Skeletal muscle tissue (tissue), 3 donors: ENCODE measurements at regions not wholly inside any gene's neighbourhood (a gene's known extent, or its start where the extent isn't known, plus 50 kb on each side); places are given as distances from the start of the nearest gene placed in this dataset.

ENCODE experiments used
- H3K27ac ChIP-seq: one replicate; pipeline ENCODE4 v1.7.0; 2013; ENCODE audit warnings: mild to moderate bottlenecking, low read depth, low read length, inconsistent platforms
- H3K27me3 ChIP-seq, 3 donors: one replicate each; pipeline ENCODE4 v1.7.0; 2013; ENCODE audit warnings: low read length in 3 of 3; ENCODE audit not compliant: control insufficient read depth in 3 of 3, insufficient read depth in 3 of 3
- H3K36me3 ChIP-seq, 3 donors: one replicate each; pipeline ENCODE4 v1.7.0; 2013; ENCODE audit warnings: low read length in 3 of 3; ENCODE audit not compliant: control insufficient read depth in 3 of 3, insufficient read depth in 3 of 3
- H3K4me1 ChIP-seq, 3 donors: one replicate each; pipeline ENCODE4 v1.7.0; 2013; ENCODE audit warnings: low read length in 3 of 3, mild to moderate bottlenecking in 3 of 3; ENCODE audit not compliant: control insufficient read depth in 3 of 3, insufficient read depth in 3 of 3
- H3K4me3 ChIP-seq, 3 donors: one replicate each; pipeline ENCODE4 v1.7.0; 2013; ENCODE audit warnings: low read length in 3 of 3
- H3K9ac ChIP-seq, 3 donors: one replicate each; pipeline ENCODE4 v1.7.0; 2013; ENCODE audit warnings: low read length in 3 of 3, mild to moderate bottlenecking in 3 of 3, moderate library complexity in 2 of 3, low read depth in 1 of 3
- H3K9me3 ChIP-seq, 3 donors: one replicate each; pipeline ENCODE4 v1.7.0; 2013; ENCODE audit warnings: low read length in 3 of 3; ENCODE audit not compliant: control insufficient read depth in 3 of 3
- donor health status: Osteomylitis.

DNA sequence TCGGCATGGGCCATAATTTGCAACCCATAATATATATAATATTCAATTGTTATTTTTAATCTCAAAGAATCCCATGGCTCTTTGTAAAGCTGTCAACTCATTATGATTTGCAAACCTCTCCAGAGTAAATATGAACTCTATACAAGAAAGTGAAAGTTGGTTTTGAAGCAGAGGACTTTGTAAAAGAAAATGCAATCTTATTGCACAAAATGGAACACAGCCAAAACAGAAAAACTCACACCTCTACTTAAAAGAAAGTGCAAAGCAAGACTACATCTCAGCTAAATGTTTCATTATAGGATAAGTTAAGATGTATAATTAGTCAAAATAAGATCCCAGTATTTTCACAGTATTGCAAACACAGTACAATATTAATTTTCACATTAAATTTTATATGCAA is 111.2 kb upstream of the FLRT2 start:
- no peak overlapping the region for H3K9ac ChIP-seq
- H3K4me1 ChIP-seq: no peaks in the 10 kb centered on the region
- H3K36me3 ChIP-seq: no peaks in the 10 kb centered on the region
- H3K27me3 ChIP-seq: no peaks in the 10 kb centered on the region
- H3K4me3 ChIP-seq: no peak overlapping the region
- no peak overlapping the region for H3K27ac ChIP-seq
- no peaks in the 10 kb centered on the region for H3K9me3 ChIP-seq

DNA sequence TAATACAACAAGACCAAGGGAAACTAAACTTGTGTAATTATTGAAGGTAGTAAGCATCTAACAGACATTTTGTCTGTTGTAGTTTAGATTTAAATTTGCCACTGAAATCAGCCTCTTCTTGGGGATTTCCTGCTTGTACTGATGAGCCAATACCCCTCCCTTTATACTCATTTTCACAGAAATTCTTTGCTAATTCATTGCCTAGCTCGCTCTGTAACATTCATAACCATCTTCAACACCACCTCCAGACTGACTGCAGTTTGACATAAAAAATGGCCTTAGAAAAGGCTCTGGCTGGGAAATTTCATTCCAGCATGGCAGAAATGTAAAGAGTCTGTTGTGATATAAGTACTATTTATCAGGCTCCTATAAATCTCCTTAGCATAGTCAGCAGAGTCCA is 109.7 kb upstream of the FLRT2 start:
- no peaks in the 10 kb centered on the region for H3K9me3 ChIP-seq
- H3K36me3 ChIP-seq: no peaks in the 10 kb centered on the region
- no peak overlapping the region for H3K27ac ChIP-seq
- no peak overlapping the region for H3K9ac ChIP-seq
- no peaks in the 10 kb centered on the region for H3K27me3 ChIP-seq
- H3K4me1 ChIP-seq: no peaks in the 10 kb centered on the region
- no peak overlapping the region for H3K4me3 ChIP-seq

DNA sequence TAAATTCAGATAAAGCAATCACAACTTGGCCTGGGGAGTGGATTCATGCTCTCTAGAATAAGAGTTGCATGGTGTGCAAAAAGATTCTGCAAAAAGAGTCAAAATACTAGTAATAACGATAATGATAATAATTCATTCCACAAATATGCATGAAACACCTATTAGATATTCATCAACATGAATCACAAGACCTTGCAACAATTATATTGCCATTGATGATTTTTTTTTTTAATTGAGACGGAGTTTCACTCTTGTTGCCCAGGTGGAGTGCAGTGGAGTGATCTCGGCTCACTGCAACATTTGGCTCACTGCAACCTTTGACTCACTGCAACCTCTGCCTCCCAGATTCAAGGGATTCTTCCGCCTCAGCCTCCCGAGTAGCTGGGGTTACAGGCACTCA is 109.2 kb upstream of the FLRT2 start:
- H3K27me3 ChIP-seq: no peaks in the 10 kb centered on the region
- H3K4me1 ChIP-seq: no peaks in the 10 kb centered on the region
- H3K9me3 ChIP-seq: no peaks in the 10 kb centered on the region
- no peak overlapping the region for H3K9ac ChIP-seq
- H3K27ac ChIP-seq: no peak overlapping the region
- no peak overlapping the region for H3K4me3 ChIP-seq
- H3K36me3 ChIP-seq: no peaks in the 10 kb centered on the region

- no peaks in the 10 kb centered on the region for H3K9me3 ChIP-seq
Observed at GRCh38 chr14:85421186-85421877, 108.6 kb upstream of the FLRT2 start.

DNA sequence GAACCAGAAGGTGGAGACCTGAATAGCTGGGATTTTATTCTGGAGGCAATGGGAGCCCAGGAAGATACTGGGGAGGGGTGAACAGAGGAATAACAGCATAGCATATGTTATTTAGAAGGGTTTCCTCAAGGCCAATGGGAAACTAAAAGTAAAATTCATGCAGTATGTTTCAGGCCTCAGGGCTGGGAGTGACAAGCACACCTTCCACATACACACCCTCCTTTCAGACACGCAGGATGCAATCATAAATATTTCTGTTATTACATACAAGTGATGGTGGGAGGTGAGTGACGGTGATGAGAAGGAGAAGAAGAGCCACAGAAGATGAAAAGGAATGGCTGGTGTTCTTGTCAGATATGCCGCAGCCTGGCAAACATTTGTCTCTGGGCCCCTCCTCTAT is 106.1 kb upstream of the FLRT2 start:
- no peak overlapping the region for H3K27ac ChIP-seq
- no peak overlapping the region for H3K4me3 ChIP-seq
- no peaks in the 10 kb centered on the region for H3K27me3 ChIP-seq
- peaks cover 0 to 5% (median 0%) of the 10 kb centered on the region in 3 donors for H3K4me1 ChIP-seq
- H3K9me3 ChIP-seq: no peaks in the 10 kb centered on the region
- no peaks in the 10 kb centered on the region for H3K36me3 ChIP-seq
- H3K9ac ChIP-seq: no peak overlapping the region

More at GRCh38 chr14:85421186-85421877, 108.6 kb upstream of the FLRT2 start:
- Histone ChIP-seq H3K4me1 (no peaks in the 10 kb centered on the region), H3K9ac (no peak overlapping the region), H3K27ac (no peak overlapping the region), H3K36me3 (no peaks in the 10 kb centered on the region), H3K27me3 (no peaks in the 10 kb centered on the region), H3K4me3 (no peak overlapping the region)

DNA sequence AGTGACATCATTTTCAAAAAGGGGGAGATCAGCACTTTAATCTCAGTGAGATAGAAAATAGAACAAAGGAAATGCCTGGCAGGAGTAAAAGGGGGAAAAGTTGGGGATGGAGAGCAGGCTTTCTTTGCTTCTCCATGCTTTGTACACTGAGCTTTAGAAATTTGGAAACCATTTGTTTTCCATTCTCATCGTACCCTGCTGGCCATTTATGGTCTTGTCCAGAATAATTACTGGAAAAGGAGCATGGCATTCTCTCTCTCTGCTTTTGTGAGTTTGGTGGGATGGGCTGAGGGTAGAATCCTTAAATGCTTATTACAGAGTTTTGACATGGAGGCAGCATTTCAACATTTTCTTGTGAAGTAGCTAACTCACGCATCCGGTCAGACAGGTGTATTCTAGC is 104.4 kb upstream of the FLRT2 start:
- no peaks in the 10 kb centered on the region for H3K9me3 ChIP-seq
- no peak overlapping the region for H3K27ac ChIP-seq
- no peak overlapping the region for H3K9ac ChIP-seq
- H3K27me3 ChIP-seq: no peaks in the 10 kb centered on the region
- no peak overlapping the region for H3K4me3 ChIP-seq
- peaks cover 0 to 5% (median 0%) of the 10 kb centered on the region in 3 donors for H3K4me1 ChIP-seq
- no peaks in the 10 kb centered on the region for H3K36me3 ChIP-seq

- Histone ChIP-seq H3K4me1 (peaks cover 0 to 5% (median 0%) of the 10 kb centered on the region in 3 donors), H3K36me3 (no peaks in the 10 kb centered on the region), H3K9me3 (no peaks in the 10 kb centered on the region), H3K9ac (no peak overlapping the region), H3K27ac (no peak overlapping the region), H3K27me3 (no peaks in the 10 kb centered on the region), H3K4me3 (no peak overlapping the region)
Observed at GRCh38 chr14:85426068-85426935, 103.6 kb upstream of the FLRT2 start.

DNA sequence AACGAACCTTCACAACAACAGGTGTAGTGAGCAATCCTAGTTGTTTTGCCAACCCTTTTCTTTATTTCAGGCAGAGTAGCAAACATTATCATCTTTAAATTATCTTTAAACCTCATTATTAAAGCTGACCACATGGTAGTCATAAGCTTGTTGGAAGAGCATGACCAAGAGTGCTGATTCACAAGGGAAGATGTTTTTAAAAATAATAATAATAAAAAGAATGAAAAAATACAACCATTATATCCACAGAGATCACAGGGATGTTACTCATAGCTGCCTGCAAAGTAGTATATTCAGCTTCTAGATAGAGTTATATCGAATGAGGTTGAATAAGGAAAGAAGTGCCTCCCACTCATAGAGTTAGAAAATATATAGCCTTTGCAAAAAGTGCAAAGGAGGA is 101.0 kb upstream of the FLRT2 start:
- Histone ChIP-seq H3K4me1 (peaks cover 0 to 5% (median 0%) of the 10 kb centered on the region in 3 donors), H3K27me3 (no peaks in the 10 kb centered on the region), H3K27ac (no peak overlapping the region), H3K9me3 (no peaks in the 10 kb centered on the region), H3K4me3 (no peak overlapping the region), H3K9ac (no peak overlapping the region), H3K36me3 (no peaks in the 10 kb centered on the region)

- Histone ChIP-seq H3K36me3 (no peaks in the 10 kb centered on the region), H3K4me1 (peaks cover 3 to 5% (median 5%) of the 10 kb centered on the region in 3 donors), H3K27ac (no peak overlapping the region), H3K4me3 (no peak overlapping the region), H3K27me3 (no peaks in the 10 kb centered on the region), H3K9ac (no peak overlapping the region), H3K9me3 (no peaks in the 10 kb centered on the region)
Observed at GRCh38 chr14:85437148-85437547, 92.8 kb upstream of the FLRT2 start.

DNA sequence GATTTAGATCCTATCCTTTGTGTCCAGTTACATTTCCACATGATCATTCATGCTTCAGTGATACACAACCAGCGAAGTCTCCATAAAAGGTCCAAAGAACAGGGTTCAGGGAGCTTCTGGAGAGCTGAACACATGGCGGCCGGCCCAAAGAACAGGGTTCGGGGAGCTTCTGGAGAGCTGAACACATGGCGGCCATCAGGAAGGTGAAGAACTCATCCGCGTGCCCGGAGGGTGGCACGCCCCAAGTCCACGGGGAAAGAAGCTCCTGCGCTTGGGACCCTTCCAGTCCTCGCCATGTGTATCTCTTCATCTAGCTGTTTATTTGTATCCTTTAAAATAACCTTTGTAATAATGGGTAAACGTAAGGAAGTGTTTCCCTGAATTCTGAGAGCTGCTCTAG is 91.9 kb upstream of the FLRT2 start:
- H3K36me3 ChIP-seq: no peaks in the 10 kb centered on the region
- H3K27me3 ChIP-seq: no peaks in the 10 kb centered on the region
- H3K9ac ChIP-seq: no peak overlapping the region
- H3K27ac ChIP-seq: no peak overlapping the region
- H3K4me3 ChIP-seq: no peak overlapping the region
- H3K4me1 ChIP-seq: peaks cover 3 to 5% (median 5%) of the 10 kb centered on the region in 3 donors
- no peaks in the 10 kb centered on the region for H3K9me3 ChIP-seq
